GM10266 (cell line): ENCODE measurements at regions not wholly inside any gene's neighbourhood (a gene's known extent, or its start where the extent isn't known, plus 50 kb on each side); places are given as distances from the start of the nearest gene placed in this dataset.
A peak's percentile ranks its signal among the peaks of the same experiment; 100 is the strongest.
"Not testable (repeated sequence)": the region's sequence is repeated elsewhere in the genome, so short reads cannot be mapped to it uniquely, and the experiment has no call there.

Experiments
- DNase-seq: peaks from one replicate; pipeline ENCODE4 v3.0.0; 2012; ENCODE audit errors: extremely low spot score
- TF ChIP-seq, protein P1 (sequence below): IDR thresholded peaks from 2 replicates; pipeline ENCODE4 v1.5.1; 2012; ENCODE audit warnings: mild to moderate bottlenecking, low read depth; ENCODE audit not compliant: control insufficient read depth, insufficient read depth; ENCODE audit errors: missing control alignments

DNA sequence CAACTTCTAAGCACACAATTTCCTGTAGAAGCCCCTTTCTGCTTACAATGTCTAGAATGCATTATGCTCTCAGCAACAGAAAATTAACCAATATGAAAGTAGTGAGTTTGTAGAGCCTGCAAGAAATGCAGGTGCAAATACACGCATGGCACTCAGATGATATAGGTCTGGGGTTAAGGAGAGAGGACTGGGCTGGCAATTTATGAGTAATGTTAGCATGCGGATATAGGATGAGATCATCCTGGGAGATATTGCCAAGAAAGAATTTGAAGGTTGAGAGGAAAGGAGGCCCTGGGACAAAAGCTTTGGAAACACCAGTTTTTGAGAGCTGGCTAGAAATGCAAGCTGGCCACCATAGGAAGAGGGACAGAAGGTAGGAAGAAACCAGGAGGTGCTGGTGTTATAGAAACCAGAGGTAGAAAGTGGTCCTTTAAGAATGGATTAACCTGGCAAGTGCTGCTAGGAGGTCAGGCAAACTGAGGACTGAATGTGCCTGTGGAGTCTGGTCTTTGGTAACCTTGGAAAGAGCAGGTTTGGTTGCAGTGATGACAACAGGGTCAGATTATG lies 183.2 kb upstream of the MYLIP start:
- DNase-seq = no peak
- TF ChIP-seq, protein P1, sequence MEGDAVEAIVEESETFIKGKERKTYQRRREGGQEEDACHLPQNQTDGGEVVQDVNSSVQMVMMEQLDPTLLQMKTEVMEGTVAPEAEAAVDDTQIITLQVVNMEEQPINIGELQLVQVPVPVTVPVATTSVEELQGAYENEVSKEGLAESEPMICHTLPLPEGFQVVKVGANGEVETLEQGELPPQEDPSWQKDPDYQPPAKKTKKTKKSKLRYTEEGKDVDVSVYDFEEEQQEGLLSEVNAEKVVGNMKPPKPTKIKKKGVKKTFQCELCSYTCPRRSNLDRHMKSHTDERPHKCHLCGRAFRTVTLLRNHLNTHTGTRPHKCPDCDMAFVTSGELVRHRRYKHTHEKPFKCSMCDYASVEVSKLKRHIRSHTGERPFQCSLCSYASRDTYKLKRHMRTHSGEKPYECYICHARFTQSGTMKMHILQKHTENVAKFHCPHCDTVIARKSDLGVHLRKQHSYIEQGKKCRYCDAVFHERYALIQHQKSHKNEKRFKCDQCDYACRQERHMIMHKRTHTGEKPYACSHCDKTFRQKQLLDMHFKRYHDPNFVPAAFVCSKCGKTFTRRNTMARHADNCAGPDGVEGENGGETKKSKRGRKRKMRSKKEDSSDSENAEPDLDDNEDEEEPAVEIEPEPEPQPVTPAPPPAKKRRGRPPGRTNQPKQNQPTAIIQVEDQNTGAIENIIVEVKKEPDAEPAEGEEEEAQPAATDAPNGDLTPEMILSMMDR = no peak

DNA sequence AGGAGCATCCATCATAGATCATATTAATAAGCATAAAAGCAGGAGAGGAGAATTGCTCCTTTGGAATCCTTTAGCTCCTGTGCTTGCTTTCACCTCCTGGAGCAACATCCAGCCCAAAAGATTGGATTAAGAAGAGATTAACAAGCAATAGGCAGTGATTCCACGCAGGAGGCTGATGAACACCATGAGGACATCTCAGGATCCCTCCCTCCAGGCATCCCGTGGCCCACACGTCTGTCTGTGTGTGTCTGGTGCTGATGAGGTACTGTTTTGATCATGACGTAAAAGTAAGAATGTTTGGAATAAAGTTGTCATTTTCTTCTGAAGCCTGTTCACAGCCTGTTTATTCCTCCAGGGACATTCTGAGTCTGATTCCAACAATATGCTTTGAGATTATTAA lies 185.5 kb upstream of the MYLIP start:
- TF ChIP-seq, protein P1 = no peak

DNA sequence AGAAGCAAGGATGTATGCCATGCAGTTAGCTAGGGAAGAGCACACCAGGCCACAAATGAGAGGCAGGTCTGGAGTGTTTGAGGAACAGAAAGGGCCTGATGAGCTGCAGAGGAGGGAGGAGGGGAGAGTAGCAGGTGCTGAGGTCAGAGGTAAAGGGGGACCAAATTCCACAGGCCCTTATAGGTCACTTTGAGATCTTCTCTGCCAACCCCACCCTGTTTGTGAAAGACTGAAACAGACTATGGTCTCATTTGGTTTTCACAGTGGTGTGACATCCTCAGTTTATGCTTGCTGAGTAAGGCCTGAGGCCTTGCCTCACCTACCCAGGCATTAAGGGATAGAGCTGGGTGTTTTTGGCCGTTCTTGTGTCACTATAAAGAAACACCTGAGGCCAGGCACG lies 187.7 kb upstream of the MYLIP start:
- TF ChIP-seq, protein P1 = no peak

More for the DNA sequence above, 185.5 kb upstream of the MYLIP start:
- DNase-seq = no peak

DNA sequence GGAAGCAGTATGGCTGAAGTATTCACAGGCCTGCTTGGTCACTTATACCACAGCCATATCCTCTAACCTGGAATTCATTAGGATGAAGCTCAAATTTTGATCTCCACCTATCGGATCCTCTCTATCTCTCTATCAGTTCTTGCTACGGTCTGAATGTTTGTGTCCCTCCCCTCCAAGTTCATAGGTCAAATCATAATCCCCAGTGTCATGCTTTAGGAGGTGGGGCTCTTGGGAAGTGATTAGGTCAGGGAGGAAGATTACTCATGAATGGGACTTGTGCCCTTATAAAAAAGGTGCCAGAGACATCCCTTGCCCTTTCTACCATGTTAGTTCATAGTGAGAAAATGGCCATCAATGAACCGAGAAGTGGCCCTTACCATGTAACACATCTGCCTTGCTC lies 190.8 kb upstream of the MYLIP start:
- TF ChIP-seq, protein P1 = no peak
- DNase-seq = no peak

More for the DNA sequence above, 187.7 kb upstream of the MYLIP start:
- no peak for DNase-seq

DNA sequence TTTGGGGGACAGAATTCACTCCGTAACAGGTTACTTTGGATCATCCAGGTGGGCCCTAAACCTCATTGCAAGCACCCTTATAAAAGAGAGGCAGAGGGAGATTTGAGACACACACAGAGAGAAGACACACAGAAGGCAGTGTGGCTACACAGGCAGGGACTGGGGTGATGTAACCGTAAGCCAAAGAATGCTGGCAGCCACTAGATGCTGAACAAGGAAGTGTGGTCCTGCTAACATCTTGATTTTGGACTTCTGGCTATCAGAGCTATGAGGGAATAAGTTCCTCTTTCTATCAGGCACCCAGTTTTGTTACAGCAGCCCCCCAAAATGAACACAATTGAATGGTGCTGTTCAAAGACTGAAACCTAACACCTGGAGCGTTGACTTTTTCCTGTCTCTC lies 191.3 kb upstream of the MYLIP start:
- DNase-seq = no peak
- TF ChIP-seq, protein P1 = no peak

DNA sequence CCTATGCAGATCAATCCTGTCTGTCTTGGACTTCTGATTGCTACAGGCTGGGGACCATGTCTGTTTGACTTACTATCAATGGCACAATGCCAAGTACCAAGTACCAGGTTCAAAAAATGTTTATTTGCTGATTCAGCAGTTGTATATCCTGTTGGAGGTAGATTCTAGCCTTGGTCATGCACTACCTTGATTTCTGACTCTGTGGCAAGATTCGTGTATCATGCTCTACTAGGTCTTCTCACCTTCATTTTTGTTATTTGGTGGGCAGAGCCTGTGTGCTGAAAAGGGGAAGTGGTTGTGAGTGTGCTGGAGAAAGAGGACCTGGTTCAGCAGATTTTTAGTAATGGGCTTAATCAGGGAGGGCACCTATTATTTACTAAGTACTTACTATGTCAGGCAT lies 192.4 kb upstream of the MYLIP start:
- TF ChIP-seq, protein P1 = no peak
- peak; percentile 22 for DNase-seq

DNA sequence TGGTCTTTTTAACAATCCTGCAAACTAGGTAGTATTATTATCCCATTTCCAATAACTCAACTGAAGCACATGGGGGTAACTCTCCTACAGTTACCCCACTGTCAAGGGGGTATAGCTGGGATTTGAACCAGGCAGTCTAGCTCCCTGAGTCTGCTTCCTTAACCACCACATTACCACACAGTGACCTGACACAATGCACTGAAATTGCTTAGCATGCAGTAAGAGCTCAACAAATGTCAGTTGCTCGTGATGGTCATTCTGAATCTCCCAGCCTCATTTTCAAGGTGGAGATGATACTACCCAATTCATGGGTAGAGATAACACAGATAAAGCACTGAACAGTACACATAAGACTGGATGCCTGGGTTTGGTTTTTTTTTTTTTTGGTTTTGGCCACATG lies 193.2 kb upstream of the MYLIP start:
- TF ChIP-seq, protein P1 = no peak
- DNase-seq = no peak

DNA sequence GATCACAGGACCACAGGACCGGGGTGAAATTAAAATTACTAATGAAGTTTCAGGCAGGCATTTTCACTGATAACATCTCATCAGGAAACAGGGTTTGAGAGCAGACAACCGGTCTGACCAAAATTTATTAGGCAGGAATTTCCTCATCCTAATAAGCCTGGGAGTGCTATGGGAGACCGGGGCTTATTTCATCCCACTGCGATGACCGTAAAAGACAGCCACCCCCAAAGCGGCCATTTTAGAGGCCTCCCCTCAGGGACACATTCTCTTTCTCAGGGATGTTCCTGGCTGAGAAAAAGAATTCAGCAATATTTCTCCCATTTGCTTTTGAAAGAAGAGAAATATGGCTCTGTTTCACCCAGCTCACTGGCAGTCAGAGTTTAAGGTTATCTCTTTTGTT lies 197.2 kb upstream of the MYLIP start:
- not testable (repeated sequence) for DNase-seq
